ENCODE measurements at regions not wholly inside any gene's neighbourhood (a gene's known extent, or its start where the extent isn't known, plus 50 kb on each side); places are given as distances from the start of the nearest gene placed in this dataset.

DNA sequence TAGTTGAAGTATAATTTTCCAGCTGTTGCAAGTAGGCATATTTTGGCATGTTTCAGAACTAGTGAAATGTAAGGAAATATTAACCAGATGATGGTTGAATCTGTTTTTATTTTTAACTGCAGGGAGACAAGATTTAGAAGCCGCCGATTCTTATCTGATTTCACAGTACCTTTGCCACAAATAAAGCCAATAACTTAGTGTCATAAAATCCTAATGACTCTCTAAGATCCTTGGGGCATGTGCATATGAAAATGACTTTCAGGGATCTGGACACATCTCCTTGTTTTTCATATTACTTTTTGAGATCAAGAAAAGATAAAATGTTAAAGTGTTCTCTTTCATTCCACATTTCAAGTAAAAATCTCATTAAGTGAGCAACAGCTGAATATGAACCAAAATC is 125.8 kb upstream of the CNTLN start:
- no peaks in the 10 kb centered on the region for H3K36me3 ChIP-seq
- no peak overlapping the region for H3K4me3 ChIP-seq
- H3K27ac ChIP-seq: no peak overlapping the region
- TF ChIP-seq, protein P1, sequence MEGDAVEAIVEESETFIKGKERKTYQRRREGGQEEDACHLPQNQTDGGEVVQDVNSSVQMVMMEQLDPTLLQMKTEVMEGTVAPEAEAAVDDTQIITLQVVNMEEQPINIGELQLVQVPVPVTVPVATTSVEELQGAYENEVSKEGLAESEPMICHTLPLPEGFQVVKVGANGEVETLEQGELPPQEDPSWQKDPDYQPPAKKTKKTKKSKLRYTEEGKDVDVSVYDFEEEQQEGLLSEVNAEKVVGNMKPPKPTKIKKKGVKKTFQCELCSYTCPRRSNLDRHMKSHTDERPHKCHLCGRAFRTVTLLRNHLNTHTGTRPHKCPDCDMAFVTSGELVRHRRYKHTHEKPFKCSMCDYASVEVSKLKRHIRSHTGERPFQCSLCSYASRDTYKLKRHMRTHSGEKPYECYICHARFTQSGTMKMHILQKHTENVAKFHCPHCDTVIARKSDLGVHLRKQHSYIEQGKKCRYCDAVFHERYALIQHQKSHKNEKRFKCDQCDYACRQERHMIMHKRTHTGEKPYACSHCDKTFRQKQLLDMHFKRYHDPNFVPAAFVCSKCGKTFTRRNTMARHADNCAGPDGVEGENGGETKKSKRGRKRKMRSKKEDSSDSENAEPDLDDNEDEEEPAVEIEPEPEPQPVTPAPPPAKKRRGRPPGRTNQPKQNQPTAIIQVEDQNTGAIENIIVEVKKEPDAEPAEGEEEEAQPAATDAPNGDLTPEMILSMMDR (IDR thresholded peaks at IDR 0.05; ENCODE audit: low read depth, low read length): no peak
- H3K9me3 ChIP-seq (ENCODE audit: low read depth): no peaks in the 10 kb centered on the region
- DNase-seq (ENCODE audit: low read depth in 1 of 2, low spot score in 1 of 2): no peak
- no peaks in the 10 kb centered on the region for H3K27me3 ChIP-seq
- no peaks in the 10 kb centered on the region for H3K4me1 ChIP-seq (ENCODE audit: low read depth)

DNA sequence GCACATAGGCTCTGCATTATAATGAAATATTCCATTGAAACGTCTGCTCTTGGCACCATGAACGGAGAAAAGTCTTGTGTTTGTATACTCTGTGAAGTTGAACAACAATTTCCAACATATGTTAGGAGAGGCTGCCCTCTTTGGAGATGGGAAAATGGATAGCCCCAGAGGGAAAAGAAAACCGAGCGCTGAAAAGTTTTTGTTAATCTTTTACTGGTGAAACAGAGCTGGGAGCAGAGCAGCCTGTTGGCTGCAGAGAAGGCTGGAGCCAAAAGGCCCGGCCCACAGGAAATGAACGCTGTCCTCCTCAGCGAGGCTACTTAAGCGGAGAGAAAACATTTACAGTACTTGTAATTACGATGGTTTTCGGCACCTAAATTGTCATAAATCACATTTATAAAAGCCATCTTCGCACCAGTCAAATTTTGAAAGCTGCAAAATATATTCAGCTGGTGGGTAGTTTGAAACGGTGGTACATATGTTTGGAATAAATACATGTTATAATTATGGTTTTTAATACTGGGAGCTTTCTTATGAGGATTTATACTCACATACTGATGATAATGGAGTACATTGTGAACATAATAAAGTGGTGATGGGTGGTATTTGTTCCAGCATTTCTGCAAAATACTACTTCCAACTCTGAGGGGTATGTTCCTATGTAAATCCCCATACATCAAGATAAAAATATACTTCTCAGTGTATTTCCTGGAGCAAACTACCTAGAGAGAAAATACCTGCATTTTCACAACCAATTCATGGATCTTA is 129.6 kb upstream of the CNTLN start:
- peak; percentile 9 to 86 for DNase-seq (ENCODE audit: low read depth in 1 of 2, low spot score in 1 of 2)
- Histone ChIP-seq H3K9me3 (ENCODE audit: low read depth) (no peaks in the 10 kb centered on the region), H3K4me3 (no peak overlapping the region), H3K27ac (no peak overlapping the region), H3K4me1 (ENCODE audit: low read depth) (no peaks in the 10 kb centered on the region), H3K36me3 (no peaks in the 10 kb centered on the region), H3K27me3 (no peaks in the 10 kb centered on the region)
- TF ChIP-seq, protein P1 (IDR thresholded peaks at IDR 0.05; ENCODE audit: low read depth, low read length): no peak

DNA sequence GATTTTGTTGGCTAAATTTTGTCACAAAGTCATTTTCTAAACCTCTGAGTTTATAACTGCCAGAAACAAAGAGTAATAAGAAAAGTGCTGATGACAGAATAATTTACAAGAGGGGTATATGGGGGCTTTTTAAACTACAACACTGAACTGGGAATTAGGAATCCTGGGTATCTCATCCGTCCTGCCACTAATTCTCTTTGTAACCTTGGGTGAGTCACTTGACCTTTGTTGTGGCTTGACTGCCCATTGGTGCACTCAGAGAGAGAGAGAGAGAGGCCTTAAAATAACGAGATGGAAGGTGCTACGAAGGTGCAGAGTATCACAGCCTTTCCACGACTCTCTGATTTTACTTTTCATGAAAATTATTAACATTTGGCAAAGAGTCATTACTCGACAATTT is 130.3 kb upstream of the CNTLN start:
- Histone ChIP-seq H3K9me3 (ENCODE audit: low read depth) (no peaks in the 10 kb centered on the region), H3K27ac (no peak overlapping the region), H3K4me1 (ENCODE audit: low read depth) (no peaks in the 10 kb centered on the region), H3K36me3 (no peaks in the 10 kb centered on the region), H3K4me3 (no peak overlapping the region), H3K27me3 (no peaks in the 10 kb centered on the region)
- TF ChIP-seq, protein P1 (IDR thresholded peaks at IDR 0.05; ENCODE audit: low read depth, low read length): no peak
- peak in 1 of 2 donors; percentile 40 for DNase-seq (ENCODE audit: low read depth in 1 of 2, low spot score in 1 of 2)

DNA sequence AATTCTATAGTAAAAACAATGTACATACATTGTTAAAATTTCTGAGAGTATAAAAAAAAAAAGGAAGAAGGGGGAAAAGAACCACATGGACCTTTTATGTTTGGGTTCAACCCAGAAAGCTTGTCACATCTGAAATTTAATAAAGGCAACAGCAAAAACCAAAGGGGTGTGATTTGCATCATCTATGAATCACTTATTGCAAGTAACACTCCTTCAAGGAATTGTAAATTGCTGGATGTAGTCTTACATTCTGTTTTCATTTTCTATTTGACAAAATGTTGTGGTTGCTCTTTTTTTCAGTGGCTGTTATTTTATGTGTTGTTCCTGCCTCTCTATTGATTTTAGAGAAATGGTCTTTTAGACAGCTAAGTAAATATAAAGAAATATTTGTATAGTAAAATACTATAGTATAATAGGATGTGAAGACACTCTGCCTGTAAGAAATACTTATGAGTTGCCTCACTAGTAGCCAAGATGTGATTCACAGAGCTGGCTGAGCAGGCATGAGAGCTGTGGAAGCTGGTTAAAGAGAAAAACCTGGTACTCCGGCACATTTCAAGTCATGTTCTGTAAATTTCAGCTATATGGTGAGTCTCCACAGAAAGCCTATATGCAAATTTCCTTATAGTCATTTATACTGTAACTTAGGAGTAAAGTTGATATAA is 131.1 kb upstream of the CNTLN start:
- Histone ChIP-seq H3K4me1 (ENCODE audit: low read depth) (no peaks in the 10 kb centered on the region), H3K36me3 (no peaks in the 10 kb centered on the region), H3K9me3 (ENCODE audit: low read depth) (no peaks in the 10 kb centered on the region), H3K27ac (no peak overlapping the region), H3K4me3 (no peak overlapping the region), H3K27me3 (no peaks in the 10 kb centered on the region)
- TF ChIP-seq, protein P1 (IDR thresholded peaks at IDR 0.05; ENCODE audit: low read depth, low read length): no peak
- peak in 1 of 2 donors; percentile 67 for DNase-seq (ENCODE audit: low read depth in 1 of 2, low spot score in 1 of 2)

DNA sequence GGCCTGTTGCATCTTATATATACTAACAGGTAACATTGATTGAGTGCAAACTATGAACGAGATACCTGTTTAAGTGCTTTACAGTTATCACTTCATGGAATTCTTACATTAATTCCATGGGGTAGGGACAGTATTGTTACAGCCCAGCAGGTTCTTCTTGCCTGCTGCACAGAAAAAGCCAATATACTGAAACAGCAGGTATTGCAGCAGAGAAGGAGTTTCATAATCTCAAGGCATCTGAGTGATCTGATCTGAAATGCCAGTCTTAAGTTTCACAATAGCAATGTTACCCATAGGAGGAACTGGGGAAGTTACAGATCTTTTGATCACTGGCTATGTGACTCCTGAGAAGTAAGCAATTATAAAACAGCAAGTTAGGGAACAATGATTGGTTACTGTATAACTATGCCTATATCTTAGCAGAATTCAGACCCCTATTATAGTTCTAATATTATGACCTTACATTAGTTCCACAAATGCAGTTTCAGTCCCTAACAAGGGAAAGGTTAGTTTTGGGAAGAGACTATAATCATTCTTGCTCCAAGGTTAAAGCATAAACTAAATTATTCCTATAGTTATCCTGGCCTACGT is 126.5 kb upstream of the BNC2 start:
- Histone ChIP-seq H3K27ac (no peak overlapping the region), H3K4me3 (no peak overlapping the region), H3K36me3 (no peaks in the 10 kb centered on the region), H3K27me3 (no peaks in the 10 kb centered on the region), H3K4me1 (ENCODE audit: low read depth) (no peaks in the 10 kb centered on the region), H3K9me3 (ENCODE audit: low read depth) (peaks cover 6% of the 10 kb centered on the region)
- TF ChIP-seq, protein P1 (IDR thresholded peaks at IDR 0.05; ENCODE audit: low read depth, low read length): no peak
- no peak for DNase-seq (ENCODE audit: low read depth in 1 of 2, low spot score in 1 of 2)

Data from cardiac muscle cell (in vitro differentiated cells and primary cell).